ENCODE measurements at regions not wholly inside any gene's neighbourhood (a gene's known extent, or its start where the extent isn't known, plus 50 kb on each side); places are given as distances from the start of the nearest gene placed in this dataset.

DNA sequence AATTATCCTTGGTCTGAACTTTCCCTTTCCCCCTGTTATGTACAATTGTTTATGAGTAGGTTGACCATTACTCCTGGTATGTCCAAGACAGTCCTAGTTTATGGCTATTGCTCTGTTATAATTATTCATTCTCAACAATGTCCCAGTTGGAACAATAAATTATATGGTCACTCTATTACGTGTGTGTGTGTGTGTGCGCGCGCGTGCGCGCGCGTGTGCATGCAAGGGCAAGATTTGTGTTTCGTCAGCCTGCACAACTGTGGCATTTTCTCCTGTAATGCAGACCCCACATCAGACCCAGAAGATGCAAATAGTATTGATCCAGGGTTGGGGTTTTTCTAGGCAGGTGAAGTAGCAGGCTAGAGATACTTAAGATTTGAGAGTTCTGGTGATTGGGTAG, 88.4 kb downstream of the ESM1 start:
- TF ChIP-seq, protein P1, sequence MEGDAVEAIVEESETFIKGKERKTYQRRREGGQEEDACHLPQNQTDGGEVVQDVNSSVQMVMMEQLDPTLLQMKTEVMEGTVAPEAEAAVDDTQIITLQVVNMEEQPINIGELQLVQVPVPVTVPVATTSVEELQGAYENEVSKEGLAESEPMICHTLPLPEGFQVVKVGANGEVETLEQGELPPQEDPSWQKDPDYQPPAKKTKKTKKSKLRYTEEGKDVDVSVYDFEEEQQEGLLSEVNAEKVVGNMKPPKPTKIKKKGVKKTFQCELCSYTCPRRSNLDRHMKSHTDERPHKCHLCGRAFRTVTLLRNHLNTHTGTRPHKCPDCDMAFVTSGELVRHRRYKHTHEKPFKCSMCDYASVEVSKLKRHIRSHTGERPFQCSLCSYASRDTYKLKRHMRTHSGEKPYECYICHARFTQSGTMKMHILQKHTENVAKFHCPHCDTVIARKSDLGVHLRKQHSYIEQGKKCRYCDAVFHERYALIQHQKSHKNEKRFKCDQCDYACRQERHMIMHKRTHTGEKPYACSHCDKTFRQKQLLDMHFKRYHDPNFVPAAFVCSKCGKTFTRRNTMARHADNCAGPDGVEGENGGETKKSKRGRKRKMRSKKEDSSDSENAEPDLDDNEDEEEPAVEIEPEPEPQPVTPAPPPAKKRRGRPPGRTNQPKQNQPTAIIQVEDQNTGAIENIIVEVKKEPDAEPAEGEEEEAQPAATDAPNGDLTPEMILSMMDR (IDR thresholded peaks at IDR 0.05; ENCODE audit: insufficient read depth in 1 of 2, low read depth in 1 of 2, low read length in 1 of 2, severe bottlenecking in 1 of 2, unreplicated experiment in 1 of 2), result no peak

DNA sequence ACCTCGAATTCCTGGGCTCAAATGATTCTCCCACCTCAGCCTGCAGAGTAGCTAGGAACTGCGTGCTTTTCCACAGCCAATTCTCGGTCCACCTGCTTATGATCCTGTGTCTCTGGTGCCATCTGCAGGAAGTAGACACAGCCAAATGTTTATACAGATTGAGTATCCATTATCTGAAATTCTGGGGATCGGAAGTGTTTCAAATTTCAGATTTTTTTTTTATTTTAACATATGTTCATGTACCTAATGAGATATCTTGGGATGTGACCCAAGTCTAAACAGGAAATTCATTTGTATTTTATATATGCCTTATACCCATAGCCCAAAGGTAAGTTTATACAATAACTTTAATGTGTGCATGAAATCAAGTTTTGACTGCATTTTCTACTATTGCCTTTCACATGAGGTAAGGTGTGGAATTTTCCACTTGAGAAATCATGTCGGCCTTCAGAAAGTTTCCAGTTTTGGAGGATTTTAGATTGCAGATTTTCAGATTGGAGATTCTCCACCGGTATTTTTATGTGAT, 89.5 kb downstream of the ESM1 start:
- Histone ChIP-seq H3K4me1 (no peaks in the 10 kb centered on the region), H3K4me3 (ENCODE audit: low read depth, low read length) (no peak overlapping the region), H3K27me3 (replicated peaks; ENCODE audit: control insufficient read depth, insufficient read depth, low read length) (no peaks in the 10 kb centered on the region; the same call in 1 of the 2 replicates), H3K9me3 (no peaks in the 10 kb centered on the region), H3K36me3 (ENCODE audit: control insufficient read depth, insufficient read depth, low read length) (no peaks in the 10 kb centered on the region)
- ChIA-PET POLR2A (no interaction called here), CTCF (interaction anchor here (0.7 to 1.5 kb wide), 6 partner anchors 29 to 652 kb away, joined by 3 to 6 read pairs (median 4); no protein-coding TSS in a partner anchor)
- H3K4me3 Mint-ChIP-seq (ENCODE audit: unreplicated experiment), result no peak overlapping the region
- no peaks in the 10 kb centered on the region for H3K36me3 Mint-ChIP-seq (ENCODE audit: insufficient read depth, unreplicated experiment)
- DNase-seq, result peak; percentile 47 to 49
- no peak overlapping the region for H3K27ac Mint-ChIP-seq (ENCODE audit: unreplicated experiment)
- intact Hi-C loops (cut with micrococcal nuclease; ENCODE audit: unreplicated experiment), result loop anchor here (1.0 kb wide), 1 partner anchor 379 kb away; the partner anchor contains the start of gene SNX18
- H3K4me1 Mint-ChIP-seq (ENCODE audit: low read depth, unreplicated experiment), result no peaks in the 10 kb centered on the region
- TF ChIP-seq, protein P1 (IDR thresholded peaks at IDR 0.05; ENCODE audit: insufficient read depth in 1 of 2, low read depth in 1 of 2, low read length in 1 of 2, severe bottlenecking in 1 of 2, unreplicated experiment in 1 of 2), result peak; percentile 59 to 65
- no peaks in the 10 kb centered on the region for H3K9me3 Mint-ChIP-seq (ENCODE audit: unreplicated experiment)
- BruUV-seq (replicated peaks), result no TSS peak
- peaks cover 18% of the 10 kb centered on the region for H3K27me3 Mint-ChIP-seq (ENCODE audit: insufficient read depth, unreplicated experiment)

More for the DNA sequence above, 88.4 kb downstream of the ESM1 start:
- Histone ChIP-seq H3K27me3 (replicated peaks; ENCODE audit: control insufficient read depth, insufficient read depth, low read length) (no peaks in the 10 kb centered on the region; the same call in 1 of the 2 replicates), H3K36me3 (ENCODE audit: control insufficient read depth, insufficient read depth, low read length) (no peaks in the 10 kb centered on the region), H3K4me1 (no peaks in the 10 kb centered on the region), H3K9me3 (no peaks in the 10 kb centered on the region), H3K4me3 (ENCODE audit: low read depth, low read length) (no peak overlapping the region)
- ChIA-PET POLR2A (no interaction called here), CTCF (interaction anchor here (0.6 kb wide), 1 partner anchor 380 kb away, joined by 3 read pairs; no protein-coding TSS in a partner anchor)
- Mint-ChIP-seq H3K27ac (ENCODE audit: unreplicated experiment) (no peak overlapping the region), H3K4me3 (ENCODE audit: unreplicated experiment) (no peak overlapping the region), H3K27me3 (ENCODE audit: insufficient read depth, unreplicated experiment) (peaks cover 18% of the 10 kb centered on the region), H3K4me1 (ENCODE audit: low read depth, unreplicated experiment) (no peaks in the 10 kb centered on the region), H3K9me3 (ENCODE audit: unreplicated experiment) (no peaks in the 10 kb centered on the region), H3K36me3 (ENCODE audit: insufficient read depth, unreplicated experiment) (no peaks in the 10 kb centered on the region)
- intact Hi-C loops (cut with micrococcal nuclease; ENCODE audit: unreplicated experiment), result no loop called here
- DNase-seq, result no peak
- BruUV-seq (replicated peaks), result no TSS peak

DNA sequence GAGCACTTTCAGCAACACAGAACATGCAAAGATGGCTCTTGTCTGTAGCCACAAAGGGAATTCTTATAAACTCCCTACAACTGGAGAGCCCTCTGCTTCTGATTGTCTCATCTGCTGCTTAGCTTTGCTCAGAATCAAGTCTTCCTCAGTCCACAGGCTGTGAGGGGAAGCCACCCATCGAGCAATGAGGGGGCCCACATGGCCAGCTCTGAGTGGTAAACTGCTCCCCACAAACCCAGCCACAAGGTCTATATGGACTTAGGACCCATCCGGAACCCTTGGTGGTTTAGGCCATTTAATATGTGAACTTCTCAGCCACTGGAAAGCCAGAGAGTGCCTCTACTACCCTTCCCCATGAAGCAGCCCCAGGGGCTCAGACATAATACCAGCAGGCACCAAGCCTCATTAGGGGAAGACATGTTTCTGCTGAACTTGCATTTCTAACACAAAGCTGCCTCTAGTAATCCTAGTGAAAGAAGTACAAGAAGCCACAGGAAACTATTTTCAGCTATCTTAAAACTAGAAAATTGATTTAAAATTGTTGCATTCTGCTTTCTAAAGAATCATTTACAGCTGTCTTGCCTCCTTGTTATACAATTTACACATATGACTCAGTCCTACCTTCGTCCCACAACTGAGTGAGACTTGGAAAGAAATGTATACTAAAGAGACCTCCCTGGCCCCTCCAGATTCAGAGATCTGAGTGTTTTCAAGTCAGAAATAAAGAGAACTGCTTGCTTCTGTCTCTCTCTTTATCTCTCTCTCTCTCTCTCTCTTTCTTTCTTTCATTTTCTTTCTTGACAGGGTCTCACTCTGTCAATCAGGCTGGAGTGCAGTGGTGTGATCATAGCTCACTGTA, 90.2 kb downstream of the ESM1 start:
- H3K4me1 ChIP-seq, result no peaks in the 10 kb centered on the region
- no peaks in the 10 kb centered on the region for H3K9me3 ChIP-seq
- no peaks in the 10 kb centered on the region; the same call in 1 of the 2 replicates for H3K27me3 ChIP-seq (replicated peaks; ENCODE audit: control insufficient read depth, insufficient read depth, low read length)
- BruUV-seq (replicated peaks), result no TSS peak
- no peak overlapping the region for H3K27ac Mint-ChIP-seq (ENCODE audit: unreplicated experiment)
- no peak overlapping the region for H3K4me3 ChIP-seq (ENCODE audit: low read depth, low read length)
- TF ChIP-seq, protein P1 (IDR thresholded peaks at IDR 0.05; ENCODE audit: insufficient read depth in 1 of 2, low read depth in 1 of 2, low read length in 1 of 2, severe bottlenecking in 1 of 2, unreplicated experiment in 1 of 2), result no peak
- ChIA-PET POLR2A (no interaction called here), CTCF (interaction anchor here (0.5 to 1.5 kb wide), 8 partner anchors 14 to 651 kb away, joined by 3 to 6 read pairs (median 3); no protein-coding TSS in a partner anchor)
- no peaks in the 10 kb centered on the region for H3K4me1 Mint-ChIP-seq (ENCODE audit: low read depth, unreplicated experiment)
- H3K36me3 Mint-ChIP-seq (ENCODE audit: insufficient read depth, unreplicated experiment), result no peaks in the 10 kb centered on the region
- DNase-seq, result no peak
- no peak overlapping the region for H3K4me3 Mint-ChIP-seq (ENCODE audit: unreplicated experiment)
- intact Hi-C loops (cut with micrococcal nuclease; ENCODE audit: unreplicated experiment), result loop anchor here (1.0 kb wide), 1 partner anchor 378 kb away; the partner anchor contains the start of gene SNX18
- no peaks in the 10 kb centered on the region for H3K9me3 Mint-ChIP-seq (ENCODE audit: unreplicated experiment)
- H3K36me3 ChIP-seq (ENCODE audit: control insufficient read depth, insufficient read depth, low read length), result no peaks in the 10 kb centered on the region
- H3K27me3 Mint-ChIP-seq (ENCODE audit: insufficient read depth, unreplicated experiment), result peaks cover 16% of the 10 kb centered on the region
